HG02938 (cell line): ENCODE measurements at regions not wholly inside any gene's neighbourhood (a gene's known extent, or its start where the extent isn't known, plus 50 kb on each side); places are given as distances from the start of the nearest gene placed in this dataset.
"Not testable (repeated sequence)": the region's sequence is repeated elsewhere in the genome, so short reads cannot be mapped to it uniquely, and the experiment has no call there.

Experiments used
- ATAC-seq: cut with Tn5 transposase; IDR thresholded peaks from one replicate; pipeline ENCODE4 v1.9.1; 2021; ENCODE audit warnings: mild to moderate bottlenecking, moderate library complexity; ENCODE audit not compliant: unreplicated experiment

DNA sequence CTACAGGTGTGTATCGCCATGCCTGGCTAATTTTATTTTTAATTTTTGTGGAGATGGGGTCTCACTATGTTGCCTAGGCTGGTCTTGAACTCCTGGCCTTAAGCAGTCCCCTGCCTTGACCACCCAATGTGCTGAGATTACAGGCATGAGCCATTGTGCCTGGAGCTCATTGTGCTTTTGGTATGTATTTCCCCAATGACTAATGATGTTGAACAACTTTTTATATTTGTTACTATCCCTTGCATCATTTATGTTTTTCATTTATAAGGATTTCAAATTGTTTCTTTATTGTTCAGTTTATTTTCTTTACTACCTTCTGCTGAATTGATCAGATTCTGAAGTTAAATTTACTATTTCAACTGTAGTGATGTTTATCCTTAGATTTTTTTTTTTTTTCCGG is 199.7 kb downstream of the CEP135 start:
- no peak for ATAC-seq

DNA sequence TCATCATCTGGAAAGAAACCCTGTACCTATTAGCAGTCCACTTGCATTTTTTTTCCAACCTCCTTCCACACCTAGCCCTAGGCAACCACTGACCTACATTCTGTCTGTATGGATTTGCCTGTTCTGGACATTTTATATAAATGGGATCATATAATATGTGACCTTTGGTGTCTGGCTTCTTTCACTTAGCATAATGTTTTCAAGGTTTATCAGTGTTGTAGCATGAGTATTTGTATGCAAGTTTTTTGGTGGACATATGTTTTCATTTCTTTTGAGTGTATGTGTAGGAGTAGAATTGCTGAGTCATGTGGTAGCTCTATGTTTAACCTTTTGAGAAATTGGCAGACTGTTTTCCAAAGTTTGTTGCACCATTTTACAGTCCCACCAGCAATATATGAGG is 198.6 kb downstream of the CEP135 start:
- ATAC-seq, result no peak

DNA sequence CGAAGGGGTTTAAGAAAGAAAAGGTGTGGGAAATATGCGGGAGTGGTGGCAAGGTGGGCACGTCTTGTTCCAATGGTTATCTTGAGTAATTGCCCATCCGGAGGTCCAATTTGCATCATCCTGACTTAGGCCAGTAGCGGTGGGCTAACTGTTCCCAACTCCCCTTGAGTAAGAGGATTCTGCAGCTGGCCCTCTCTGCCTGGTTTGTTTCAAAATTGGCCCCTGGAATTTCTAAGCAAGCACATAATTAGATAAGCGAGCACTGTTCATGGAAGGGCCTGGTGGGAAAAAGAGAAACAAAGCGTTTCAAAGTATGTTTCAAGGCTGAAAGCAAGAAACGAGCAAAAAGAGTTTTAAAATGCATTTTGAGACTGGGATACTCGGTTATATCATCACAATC is 198.2 kb downstream of the CEP135 start:
- ATAC-seq, result no peak

DNA sequence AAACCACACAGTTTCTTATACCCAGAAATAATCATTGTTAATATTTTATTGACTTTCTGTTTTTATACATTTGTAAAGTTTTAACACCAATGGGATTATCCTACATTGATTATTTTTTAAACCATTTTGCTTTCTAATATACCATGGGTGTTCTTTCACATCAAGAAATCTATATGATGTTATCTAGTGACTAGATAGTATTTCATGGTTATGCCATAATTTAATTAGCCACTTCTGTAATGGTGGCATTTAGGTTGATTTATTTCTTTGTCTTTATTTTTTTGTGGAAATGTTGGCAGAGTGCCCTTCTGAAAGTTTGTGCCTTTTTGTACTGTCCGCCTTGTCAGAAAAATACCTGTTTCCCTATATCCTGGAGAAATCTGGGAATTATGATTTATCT is 193.3 kb downstream of the CEP135 start:
- ATAC-seq, result no peak

DNA sequence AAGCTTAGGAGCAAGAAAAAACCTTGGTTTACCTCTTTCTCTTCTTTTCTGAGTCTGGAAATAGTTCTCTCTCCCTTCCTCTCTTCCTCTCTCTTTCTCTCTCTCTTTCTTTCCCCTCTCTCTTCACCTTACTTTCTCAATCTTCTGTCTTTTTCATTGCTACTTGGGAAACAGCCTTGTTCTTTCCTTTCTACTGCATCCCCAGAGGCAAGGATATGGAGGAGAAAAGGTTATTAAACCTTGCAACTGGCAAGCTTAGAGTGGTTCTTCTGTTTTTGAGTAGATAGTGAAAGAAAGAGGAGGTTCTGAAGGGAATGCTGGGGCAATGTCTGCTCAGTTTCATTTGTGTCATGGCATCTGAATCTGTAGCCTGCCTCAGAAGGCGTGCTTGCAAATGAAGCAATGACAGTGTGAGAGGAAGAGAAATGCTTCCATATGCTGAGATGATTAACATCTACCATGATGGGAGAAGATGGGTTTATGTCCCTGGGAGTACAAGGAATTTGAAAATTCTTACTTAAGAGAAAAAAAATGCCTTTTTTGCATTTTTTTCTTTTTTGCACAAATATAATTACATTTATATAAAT is 190.6 kb downstream of the CEP135 start:
- no peak for ATAC-seq

DNA sequence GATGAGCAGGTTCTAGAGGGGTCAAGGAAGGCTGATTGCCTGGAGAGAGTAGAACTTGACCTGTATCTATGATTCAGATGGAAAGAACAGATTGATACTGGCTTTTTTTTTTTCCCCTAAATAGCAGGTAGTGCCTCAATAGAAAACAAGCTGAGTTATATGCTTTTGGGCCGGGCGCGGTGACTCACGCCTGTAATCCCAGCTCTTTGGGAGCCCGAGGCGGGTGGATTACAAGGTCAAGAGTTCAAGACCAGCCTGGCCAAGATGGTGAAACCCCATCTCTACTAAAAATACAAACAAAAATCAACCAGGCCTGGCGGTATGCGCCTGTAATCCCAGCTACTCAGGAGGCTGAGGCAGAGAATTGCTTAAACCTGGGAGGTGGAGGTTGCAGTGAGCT is 186.1 kb downstream of the CEP135 start:
- not testable (repeated sequence) for ATAC-seq

DNA sequence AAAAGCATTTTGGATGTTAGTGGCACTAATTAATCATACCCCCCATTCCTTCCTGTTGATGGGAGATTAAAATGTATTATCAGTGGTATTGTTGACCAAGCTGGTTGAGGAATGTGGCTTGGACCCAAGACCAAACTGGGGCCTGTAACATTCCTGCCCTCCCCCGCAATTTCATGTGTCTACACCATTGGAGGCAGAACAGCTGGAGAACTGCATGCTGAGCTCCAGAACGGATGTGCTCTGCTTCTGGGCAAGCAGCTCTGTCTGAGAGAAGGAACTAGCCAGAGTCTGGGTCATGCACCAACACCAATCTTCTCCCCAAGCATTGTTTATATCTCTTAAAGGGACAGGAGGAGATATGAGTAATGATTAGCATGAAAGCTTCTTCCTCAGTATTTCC is 185.5 kb downstream of the CEP135 start:
- no peak for ATAC-seq

DNA sequence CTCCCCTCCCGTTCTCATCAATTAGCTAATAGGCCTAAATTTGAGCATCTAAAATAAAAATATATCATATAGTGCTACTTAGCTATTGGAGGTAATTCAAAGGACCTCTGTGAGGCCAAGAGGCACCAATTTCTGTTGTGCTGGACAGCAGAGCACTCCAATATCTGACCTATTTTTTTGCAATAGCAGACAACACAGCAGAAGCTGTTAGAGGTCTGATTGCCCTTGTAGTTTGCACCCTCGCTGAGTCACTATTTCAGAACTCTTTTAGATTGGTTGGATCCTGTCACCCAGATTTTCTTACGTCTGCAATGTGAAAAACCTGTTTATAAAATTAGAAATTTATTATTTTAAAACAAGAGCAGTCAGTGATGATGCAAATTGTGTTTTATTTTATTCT is 184.1 kb downstream of the CEP135 start:
- no peak for ATAC-seq

DNA sequence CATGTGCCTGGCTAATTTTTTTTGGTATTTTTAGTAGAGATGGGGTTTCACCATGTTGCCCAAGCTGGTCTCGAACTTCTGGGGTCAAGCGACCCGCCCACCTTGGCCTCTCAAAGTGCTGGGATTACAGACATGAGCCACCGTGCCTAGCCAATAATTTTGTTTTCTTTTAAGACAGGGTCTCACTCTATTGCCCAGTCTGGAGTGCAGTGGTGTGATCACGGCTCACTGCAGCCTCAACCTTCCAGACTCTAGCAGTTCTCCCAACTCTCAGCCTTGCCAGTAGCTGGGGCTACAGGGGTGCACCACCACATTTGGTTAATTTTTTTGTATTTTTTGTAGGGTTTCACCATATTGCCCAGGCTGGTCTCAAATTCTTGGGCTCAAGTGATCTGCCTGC is 183.4 kb downstream of the CEP135 start:
- not testable (repeated sequence) for ATAC-seq

DNA sequence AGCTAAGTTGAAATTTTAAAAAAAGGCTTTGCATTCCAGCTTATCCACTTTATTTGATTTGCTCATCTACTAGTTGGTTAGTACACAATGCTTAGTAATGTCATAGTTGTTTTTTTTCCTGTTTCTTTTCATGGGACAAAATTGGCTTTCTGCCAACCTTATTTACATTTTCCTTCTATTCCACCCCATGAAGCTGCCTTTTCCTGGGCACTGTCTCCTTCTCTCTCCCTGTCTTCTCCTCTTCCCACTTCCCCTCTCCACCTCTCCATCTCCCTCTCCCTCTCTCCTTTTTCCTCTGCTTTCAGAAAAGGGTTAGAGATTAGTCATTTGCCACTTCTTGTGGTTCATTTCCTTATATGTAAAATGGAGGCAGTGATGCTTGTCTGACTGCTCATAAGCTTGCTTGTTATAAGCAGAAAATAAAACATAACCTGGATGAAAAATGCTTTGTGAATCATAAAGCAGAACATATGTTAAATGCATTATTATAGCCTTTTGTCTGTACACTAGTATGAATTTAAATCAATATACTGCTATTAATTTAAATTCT is 181.9 kb downstream of the CEP135 start:
- ATAC-seq, result no peak

DNA sequence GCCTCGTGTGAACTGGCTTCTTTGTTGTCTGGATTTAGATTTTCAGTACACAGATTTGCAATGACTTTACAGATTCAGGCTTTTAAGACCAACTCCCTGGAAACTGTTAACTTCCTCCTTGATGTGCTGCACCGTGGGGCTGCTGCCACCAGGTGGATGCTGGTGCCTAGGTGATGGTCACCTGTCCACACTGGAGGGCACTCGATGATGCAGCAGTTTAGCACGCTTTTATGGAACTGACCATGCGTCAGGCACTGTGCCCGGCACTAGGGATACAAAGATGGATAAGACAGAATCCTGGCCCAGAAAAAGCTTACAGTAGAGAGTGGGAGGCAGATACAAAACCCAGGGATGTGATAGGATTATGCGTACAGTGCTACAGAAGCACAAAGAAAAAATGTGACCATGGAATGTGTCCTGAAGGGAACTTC is 180.7 kb downstream of the CEP135 start:
- peak; percentile 51 for ATAC-seq

DNA sequence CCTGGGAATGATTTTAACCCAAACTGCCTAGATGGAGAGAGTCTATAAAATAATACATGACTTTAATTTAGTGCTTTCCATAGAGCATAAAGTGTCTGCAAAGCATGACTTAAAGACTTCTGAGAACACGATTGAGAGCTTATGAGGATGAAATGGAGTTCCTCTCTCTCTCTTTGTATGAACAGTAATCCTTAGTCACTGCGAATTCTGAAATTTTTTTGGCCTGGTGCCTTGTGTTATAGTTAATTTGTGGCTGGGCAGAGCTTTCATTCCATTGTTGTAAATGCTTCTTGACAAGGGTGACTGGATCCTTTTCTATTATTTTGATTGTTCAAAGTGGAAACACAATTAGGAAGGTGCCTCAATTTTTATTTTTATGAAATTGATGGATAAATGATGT is 179.5 kb downstream of the CEP135 start:
- ATAC-seq, result no peak

DNA sequence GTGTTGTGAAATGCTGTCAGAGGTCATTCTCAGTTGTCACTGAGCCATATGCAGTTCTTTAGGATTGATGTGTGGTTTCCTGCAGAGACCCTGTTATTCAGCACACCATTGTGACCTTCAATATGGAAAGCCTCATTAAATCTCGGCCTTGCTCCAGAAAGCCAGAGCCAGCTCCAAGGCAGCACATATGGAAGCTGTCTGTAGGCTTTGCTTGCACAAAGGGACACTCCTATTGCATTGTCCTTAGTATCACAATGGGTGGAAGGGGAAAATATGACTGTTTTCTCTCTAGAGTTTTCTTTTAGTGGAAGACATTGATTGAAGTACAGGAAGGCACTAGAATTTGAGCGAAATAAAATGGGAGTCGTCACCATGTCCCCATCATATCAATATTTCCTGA is 179.0 kb downstream of the CEP135 start:
- no peak for ATAC-seq

DNA sequence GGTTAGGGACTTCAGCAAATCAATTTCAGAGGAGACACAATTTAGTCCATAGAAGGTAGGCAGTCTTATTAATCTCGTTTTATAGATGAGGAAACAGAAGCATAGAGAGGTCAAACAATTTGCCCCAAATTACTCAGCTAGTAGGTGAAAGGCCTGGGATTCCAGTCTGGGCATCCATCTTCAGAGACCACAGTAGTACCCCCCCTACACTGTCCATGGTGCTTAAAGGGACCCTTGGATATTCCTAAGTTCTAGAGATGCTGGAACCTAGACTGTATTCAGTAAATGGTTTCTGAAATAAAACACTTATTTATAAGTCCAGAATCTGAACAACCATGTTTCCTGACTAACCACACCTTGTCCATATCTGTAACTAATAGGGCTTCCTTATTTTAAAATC is 174.8 kb downstream of the CEP135 start:
- no peak for ATAC-seq

DNA sequence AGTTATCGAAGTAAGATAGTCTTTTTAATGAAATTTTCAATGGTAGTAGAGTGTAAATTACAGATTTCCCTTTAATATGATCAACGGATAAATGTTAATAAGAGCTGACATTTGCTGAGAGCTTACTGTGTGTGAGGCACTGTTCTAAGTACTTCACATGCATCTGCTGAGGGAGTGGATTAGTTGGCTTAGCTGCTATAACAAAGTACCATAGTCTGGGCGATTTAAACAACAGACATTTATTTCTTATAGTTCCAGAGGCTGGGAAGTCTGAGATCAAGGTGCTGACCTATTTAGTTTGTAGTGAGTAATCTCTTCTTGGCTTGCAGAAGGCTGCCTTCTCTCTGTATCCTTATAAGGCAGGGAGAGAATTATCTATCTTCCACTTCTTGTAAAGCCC is 174.3 kb downstream of the CEP135 start:
- no peak for ATAC-seq

DNA sequence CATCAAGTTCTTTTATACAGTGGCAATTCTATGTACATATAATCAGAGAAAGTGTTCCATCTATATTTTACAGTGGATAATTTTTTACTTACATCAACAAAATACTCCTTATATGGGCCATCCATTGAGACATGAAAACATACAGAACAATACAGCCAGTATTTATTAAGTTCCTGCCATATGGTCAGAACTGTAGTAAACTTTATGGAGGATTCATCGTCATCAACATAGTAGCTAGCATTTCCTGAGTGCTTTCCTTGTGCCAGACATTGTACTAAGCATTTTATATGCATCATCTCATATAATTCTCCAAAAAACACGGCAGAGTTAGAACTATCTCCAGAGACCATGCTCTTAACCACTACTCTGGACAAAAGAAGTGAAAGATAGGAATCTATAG is 170.1 kb downstream of the CEP135 start:
- ATAC-seq, result no peak

DNA sequence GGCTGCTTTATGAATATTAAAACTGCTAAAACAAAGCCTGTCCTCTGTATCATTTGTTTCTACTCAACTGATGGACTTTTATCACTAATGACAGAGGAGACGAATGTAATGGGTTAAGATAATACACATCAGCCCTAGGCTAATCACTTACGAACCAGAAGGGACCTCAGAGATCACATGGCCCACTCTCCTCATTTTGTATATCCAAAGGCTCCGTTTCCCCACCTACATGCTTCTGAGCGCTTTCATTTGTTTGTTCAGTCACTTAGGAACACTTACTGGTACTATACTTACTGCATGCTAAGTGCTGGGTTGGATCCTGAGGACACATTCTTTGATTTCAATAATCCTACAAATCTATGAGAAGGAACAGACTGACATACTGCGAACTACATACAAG is 169.3 kb downstream of the CEP135 start:
- ATAC-seq, result no peak

DNA sequence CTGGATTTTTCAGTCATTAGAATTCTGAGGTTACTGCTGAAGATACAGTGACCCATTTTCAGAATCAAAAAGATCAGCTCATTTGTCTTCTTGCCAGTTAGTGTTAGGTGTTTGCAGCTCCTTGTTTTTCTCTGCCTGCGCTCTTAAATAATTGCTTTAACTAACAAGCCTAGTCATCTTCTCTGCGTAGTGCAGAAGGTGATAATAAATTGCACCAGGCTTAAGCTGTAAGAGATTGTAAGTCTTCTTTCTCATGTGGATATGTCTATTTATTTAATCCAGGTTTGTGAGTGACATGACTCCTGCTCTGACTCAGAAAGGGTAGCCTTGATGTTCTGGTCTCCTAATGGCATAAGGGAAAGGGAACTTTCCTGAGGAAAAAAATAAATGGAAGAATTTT is 167.2 kb downstream of the CEP135 start:
- ATAC-seq, result no peak

DNA sequence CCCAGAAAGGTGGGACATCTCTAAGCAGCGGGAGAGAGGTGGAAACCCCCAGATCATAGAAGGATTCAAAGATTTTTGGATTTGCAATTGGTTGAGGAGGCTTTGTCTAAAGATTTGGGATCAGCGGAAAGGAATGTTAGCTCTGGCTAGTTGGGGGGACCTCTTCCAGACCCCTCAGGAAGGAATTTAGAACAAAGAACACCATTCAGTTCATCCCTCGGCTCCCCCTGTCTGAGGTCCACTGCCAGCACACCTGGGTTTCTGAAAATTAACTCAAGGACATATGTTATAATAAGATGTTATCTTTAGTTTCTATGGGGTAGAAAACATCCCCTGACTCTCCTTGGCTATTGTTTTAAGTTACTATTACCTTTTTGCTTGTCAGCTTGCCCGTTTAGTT is 163.6 kb downstream of the CEP135 start:
- no peak for ATAC-seq

DNA sequence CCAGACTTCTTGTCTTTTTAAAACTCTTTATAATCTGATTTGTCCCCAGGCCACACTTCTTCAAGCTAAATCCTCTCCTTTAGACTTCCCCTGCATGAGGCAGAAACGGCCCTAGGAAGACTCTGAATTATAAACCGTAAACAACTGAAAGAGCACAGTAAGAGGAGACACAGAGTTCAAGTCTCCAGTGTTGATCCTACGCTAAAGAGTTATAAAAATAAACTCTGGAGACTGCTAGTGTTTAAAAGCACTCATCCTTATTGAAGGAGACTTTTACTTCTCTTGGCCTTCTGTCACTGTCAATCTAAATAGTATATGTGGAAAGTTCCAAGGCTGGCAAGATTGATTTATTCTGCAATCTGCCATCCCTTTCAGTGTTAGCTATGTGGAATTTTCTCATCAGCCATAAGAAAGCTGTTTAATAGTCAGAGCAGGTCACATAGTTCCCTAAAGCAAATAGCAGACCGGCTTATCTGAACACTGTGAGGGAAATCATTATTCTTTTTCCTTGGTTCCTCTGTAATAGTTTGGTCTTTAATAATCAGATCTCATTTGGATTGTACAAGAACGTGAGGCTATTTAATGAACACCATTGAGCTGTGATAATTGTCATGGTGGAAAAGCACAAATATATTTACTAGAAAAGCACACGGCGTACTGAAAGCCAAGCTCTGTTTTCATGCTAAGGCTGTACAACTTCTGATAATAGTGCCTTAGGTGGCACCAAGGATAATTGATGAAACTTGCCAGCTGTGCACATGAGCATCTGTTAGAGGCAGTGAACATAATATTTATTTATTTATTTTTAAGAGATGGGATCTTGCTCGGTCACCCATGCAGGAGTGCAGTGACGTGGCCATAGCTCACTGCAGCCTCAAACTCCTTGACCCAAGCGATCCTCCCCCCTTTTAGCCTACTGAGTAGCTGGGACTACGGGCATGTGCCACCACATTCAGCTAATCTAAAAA is 157.7 kb downstream of the CEP135 start:
- ATAC-seq, result no peak

DNA sequence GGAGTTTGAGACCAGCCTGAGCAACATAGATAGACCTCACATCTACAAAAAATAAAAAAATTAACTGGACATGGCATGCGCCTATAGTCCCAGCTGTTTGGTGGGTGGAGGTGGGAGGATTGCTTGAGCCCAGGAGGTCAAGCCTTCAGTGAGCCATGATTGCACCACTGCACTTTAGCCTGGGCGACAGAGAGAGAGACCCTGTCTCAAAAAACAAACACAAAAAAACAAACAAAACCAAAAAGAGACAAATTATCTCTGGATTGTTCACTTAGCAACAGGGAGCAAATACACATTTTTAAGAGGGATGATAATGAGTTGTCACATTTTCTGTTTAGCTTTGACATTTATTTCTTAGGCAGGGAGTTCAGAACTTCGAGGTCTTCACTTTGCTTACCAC is 155.4 kb downstream of the CEP135 start:
- ATAC-seq, result no peak

DNA sequence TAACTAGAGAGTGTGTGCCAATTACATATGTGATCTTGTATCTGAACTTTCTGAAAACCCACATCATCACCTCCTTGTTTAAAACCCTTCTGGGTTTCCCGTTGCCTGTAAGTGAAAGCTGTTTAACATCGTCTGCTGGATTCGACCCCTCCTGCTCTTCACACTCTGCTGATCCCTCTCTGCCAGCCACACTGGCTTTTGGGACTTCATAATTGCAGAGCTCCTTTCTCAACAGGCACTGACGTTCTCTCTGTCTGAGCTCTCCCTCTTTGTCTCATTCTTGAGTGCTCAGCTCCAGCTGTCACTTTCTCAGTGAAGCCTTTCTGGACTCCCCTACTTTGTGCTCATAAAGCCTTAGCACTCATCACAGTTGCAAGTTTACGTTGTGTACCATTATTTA is 153.9 kb downstream of the CEP135 start:
- ATAC-seq, result no peak
